Fibroblast of skin of left biceps (primary cell): ENCODE measurements at regions not wholly inside any gene's neighbourhood (a gene's known extent, or its start where the extent isn't known, plus 50 kb on each side); places are given as distances from the start of the nearest gene placed in this dataset.
A peak's percentile ranks its signal among the peaks of the same experiment; 100 is the strongest.
"Not testable (repeated sequence)": the region's sequence is repeated elsewhere in the genome, so short reads cannot be mapped to it uniquely, and the experiment has no call there.

Experiments
- DNase-seq, 2 experiments: peaks; one replicate each; pipeline ENCODE4 v3.0.0-alpha.2; 2013; ENCODE audit warnings: low read depth in 2 of 2

- peak in 1 of 2 experiments; percentile 51 for DNase-seq
Observed at GRCh38 chr6:132054525-132054924, 103.4 kb upstream of the CCN2 start.

DNA sequence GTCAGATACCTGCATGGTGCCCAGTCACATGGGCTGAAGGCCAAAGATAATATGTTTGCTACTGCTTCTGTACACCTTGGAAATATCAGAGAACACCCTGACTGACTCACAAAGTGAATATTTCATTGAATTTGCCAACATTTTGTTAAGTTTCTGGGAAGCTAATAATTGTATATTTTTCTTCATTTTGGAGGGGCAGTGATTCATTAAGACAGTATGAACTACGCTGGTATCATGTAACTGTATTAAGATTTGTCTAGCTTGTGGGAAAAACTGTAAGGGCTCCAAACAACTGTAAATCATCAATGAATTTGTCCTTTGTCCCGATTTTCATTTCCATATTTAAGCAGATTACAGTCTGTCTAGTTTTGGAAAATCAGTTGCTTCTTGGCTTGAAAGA is 102.3 kb upstream of the CCN2 start:
- peak in 1 of 2 experiments; percentile 60 for DNase-seq

DNA sequence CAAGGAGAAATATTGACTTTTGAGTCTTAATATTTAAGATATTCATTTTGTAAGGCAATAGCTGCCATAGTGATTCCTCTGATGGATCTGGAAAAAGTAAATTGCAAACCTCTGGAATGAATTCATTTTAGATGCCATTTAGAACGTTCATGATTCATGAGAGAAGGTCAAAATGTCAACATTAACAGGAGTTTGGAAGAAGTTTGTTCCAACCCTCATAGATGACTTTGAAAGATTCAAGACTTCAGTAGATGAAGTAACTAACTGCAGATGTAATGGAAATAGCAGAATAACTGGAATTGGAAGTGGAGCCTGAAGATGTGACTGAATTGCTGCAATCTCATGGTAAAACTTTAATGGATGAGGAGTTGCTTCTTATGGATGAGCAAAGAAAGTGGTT is 100.9 kb upstream of the CCN2 start:
- no peak for DNase-seq

DNA sequence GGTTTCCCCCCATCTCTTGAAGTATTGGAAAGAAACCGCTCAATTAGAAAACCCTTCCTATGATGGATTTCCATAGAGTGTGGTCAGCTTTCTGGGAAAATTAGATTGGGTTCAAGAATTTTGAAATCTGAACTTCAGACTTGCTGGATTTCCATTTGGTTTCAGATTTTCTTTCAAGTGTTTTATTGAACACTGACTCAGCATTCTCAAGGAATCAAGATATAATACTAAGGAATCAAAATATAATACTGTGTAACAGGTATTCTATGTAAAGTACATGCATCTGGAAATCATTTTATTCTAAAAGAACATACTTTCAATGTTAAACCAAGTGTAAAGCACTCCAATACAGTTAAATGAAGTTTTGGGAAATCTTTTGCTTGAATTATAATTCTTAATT is 94.7 kb upstream of the CCN2 start:
- no peak for DNase-seq

- DNase-seq, result no peak
Observed at GRCh38 chr6:132043148-132043547, 92.0 kb upstream of the CCN2 start.

DNA sequence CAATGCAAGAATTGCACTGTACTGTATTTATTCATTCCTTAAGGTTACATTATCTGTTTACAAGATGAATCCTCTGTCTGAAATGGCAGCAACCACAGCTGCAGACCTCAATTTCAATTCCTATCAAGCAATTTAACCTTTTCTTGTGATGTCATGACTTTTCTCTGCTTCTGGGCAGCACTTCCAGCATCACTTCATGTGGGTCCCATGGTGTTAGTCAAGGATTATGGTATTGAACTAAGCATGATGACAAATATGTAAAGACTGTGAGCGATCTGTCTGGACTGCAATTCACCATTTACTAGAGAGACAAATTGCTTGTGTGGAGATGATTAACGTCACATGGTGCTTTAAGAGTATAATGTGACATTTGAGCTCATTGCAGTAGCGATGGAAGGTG is 90.5 kb upstream of the CCN2 start:
- no peak for DNase-seq

GRCh38 chr6:132028029-132028428 is 76.9 kb upstream of the CCN2 start:
- no peak for DNase-seq

- DNase-seq, result no peak
Observed at GRCh38 chr6:132025468-132025867, 74.3 kb upstream of the CCN2 start.

- DNase-seq, result no peak
Observed at GRCh38 chr6:132023490-132023889, 72.3 kb upstream of the CCN2 start.

DNA sequence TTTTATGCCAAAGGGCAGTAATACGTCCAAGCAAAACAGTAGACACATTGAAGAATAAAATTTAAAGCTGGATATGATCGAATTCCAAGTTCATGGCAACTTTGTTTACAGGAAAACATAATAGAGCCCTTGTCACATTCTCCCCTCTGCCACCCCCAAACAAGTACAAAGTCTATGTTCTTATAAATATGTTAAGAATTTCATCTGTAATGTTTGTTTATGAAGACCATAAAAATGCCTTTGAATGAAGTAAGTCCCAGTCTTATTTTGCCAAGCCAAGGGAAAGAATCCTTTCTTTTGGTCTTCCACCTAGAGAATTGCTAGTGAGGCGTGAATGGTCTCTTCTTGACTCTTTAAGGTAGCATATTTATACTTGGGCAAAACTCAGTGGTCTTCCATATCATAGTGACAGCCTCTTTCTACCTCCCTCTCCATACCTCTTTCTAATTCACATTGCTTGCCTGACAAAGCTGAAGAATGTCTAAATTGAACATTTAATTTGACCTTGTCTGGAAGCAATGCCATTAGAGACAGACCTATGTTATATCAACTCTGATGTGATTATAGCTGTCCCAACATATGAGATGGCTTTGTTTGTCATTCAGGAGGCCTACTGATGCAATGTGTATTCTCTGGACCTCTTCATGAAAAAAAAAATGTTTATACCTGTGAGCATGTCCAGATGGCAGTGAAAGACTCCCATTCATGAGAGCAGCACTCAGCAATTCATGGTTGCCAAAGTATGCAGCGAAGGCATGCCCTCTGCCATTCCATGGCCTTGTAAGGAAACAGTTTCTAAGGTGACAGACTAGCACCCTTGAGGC is 70.6 kb upstream of the CCN2 start:
- no peak for DNase-seq

GRCh38 chr6:132020918-132021317 is 69.7 kb upstream of the CCN2 start:
- DNase-seq, result not testable (repeated sequence)

GRCh38 chr6:132020138-132020581 is 69.0 kb upstream of the CCN2 start:
- DNase-seq, result no peak

GRCh38 chr6:132019586-132019985 is 68.4 kb upstream of the CCN2 start:
- no peak for DNase-seq

DNA sequence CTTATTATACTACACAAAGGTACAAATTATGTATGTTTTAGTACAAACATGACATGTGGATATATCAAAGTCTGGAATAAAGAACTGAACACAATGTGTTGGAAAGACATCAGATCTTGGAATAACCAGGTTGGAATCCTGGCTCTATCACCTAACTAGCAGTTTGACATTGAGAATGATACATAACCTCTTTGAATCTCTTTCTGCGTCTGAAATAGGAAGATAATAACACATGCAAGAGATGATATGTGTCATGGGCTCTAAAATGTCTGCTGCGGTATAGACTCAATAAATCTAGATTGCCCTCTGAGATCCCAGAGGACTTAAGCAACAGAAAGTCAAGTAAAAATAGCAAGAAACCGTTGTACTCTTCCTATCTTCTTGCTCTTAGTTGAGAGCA is 66.8 kb upstream of the CCN2 start:
- DNase-seq, result no peak

GRCh38 chr6:132016396-132016795 is 65.2 kb upstream of the CCN2 start:
- no peak for DNase-seq

- DNase-seq, result no peak
Observed at GRCh38 chr6:132011582-132011981, 60.4 kb upstream of the CCN2 start.

DNA sequence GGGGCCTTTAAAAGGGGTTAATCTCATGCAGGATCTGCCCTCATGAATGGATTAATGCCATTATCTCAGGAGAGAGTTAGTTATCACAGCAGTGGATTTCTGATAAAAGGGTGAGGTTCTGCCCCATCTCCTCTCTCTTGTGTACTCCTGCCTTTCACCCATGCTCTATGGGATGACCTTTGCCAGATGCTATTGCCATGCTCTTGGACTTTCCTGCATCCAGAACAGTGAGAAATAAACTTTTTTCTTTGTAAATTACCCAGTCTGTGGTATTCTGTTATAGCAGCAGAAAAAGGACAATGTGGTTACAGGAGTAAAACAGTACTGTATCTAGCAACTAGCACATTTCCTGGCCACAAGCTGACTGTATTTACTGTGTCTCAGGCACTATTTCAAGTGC is 58.0 kb upstream of the CCN2 start:
- DNase-seq, result no peak

DNA sequence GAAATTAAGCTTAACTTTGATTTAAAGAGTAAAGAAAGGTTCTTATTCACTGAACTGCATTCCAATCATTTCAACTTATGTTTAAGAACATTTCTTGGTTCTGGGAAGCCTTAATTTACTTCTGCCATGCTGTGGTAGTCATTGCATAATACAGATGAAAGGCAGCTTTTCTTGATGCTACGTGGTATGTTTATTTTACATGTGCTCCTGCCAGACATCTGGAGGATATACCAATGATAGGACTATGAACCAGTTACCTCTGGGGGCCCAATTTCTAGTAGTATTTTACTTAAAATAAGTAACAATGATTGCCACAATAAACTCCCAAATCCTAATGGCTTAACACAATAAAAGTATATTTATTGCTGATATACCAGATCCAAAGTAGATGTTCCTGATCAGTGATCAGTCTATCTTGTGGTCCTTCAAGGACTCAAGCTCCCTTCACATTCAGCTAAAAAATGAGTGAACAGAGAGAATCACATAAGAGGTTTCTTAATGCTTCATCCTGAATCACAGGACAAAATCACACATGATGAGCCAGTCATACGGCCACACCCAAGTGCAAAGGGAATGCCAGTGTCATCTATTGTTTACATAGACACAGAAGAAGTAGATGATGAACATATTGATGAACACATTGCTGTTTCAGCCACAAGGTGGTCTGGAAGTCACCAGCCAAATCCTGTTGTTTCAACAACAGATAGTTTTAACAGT is 56.5 kb upstream of the CCN2 start:
- DNase-seq, result peak; percentile 45 to 49

- DNase-seq, result no peak
Observed at GRCh38 chr6:132005178-132005577, 54.0 kb upstream of the CCN2 start.

DNA sequence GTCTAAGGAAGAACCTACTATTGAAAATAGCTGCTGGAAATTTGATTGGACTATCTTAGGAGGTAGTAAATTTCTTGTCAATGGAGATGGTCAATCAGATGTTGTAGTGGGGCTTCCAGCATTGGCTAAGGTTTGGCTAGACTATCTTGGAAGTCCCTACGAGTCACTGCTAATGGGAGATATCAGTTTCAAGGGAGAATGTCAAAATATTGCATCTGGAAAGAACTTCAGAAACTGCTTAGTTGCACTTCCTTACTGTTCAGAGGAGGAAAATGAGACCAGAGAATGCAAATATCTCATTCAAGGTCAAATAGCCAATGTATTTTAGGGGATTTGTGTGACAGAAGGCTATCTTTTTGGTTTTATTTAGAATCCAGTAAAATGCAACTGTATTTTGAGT is 53.5 kb upstream of the CCN2 start:
- DNase-seq, result no peak

DNA sequence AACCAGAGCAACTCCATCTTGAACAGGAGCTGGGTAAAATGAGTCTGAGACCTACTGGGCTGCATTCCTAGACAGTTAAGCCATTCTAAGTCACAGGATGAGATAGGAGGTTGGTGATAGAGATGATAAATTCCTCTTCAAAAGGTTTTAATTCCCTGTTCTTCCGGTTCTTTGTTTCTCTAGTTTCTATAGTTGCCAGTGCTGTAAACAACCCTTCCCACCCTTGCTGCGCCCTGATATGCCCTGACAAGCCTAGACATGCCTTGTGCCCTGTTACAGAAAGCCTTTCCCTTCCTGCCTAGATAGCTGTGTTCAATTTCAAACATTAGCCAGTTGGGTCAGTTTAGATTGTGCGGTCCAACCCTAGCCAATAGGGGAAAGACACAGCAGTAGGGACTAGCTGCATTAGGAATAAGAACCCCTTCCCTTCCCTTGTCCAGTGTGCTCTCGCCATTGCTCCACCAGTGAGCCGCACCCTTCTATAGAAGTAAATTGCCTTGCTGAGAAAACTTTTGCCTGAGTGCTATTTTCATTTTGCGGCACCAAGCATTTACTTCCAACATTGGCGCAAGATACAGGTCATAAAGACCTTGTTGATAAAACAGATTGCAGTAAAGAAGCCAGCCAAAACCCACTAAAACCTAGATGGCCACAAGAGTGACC is 52.5 kb upstream of the CCN2 start:
- no peak for DNase-seq
